ENCODE measurements at regions not wholly inside any gene's neighbourhood (a gene's known extent, or its start where the extent isn't known, plus 50 kb on each side); places are given as distances from the start of the nearest gene placed in this dataset.
"Not testable (repeated sequence)": the region's sequence is repeated elsewhere in the genome, so short reads cannot be mapped to it uniquely, and the experiment has no call there.

- DNase-seq, result no peak
- Histone ChIP-seq H3K4me3 (no peak overlapping the region), H3K27me3 (no peaks in the 10 kb centered on the region), H3K27ac (no peak overlapping the region), H3K4me1 (no peaks in the 10 kb centered on the region), H3K9me3 (no peaks in the 10 kb centered on the region), H3K36me3 (no peaks in the 10 kb centered on the region)
- intact Hi-C loops (cut with DNase I; ENCODE audit: low total_unique reads), result no loop called here
- TF ChIP-seq POLR2A (IDR thresholded peaks at IDR 0.05) (no peak), CTCF (IDR thresholded peaks at IDR 0.05) (no peak)
These were observed 114.3 kb downstream of the DCK start for GRCh38 chr4:71107726-71108125.

GRCh38 chr4:71110499-71110898, 117.0 kb downstream of the DCK start:
- intact Hi-C loops (cut with DNase I; ENCODE audit: low total_unique reads), result no loop called here
- no peaks in the 10 kb centered on the region for H3K27me3 ChIP-seq
- H3K9me3 ChIP-seq, result no peaks in the 10 kb centered on the region

GRCh38 chr4:71111133-71111532, 117.7 kb downstream of the DCK start:
- H3K27me3 ChIP-seq; H3K36me3 ChIP-seq; DNase-seq; intact Hi-C loops (cut with DNase I; ENCODE audit: low total_unique reads); H3K9me3 ChIP-seq; H3K4me1 ChIP-seq; H3K4me3 ChIP-seq; H3K27ac ChIP-seq: not testable (repeated sequence)

More at GRCh38 chr4:71110499-71110898, 117.0 kb downstream of the DCK start:
- DNase-seq, result no peak
- H3K4me3 ChIP-seq, result no peak overlapping the region
- no peak for TF ChIP-seq CTCF (IDR thresholded peaks at IDR 0.05)
- no peak for TF ChIP-seq POLR2A (IDR thresholded peaks at IDR 0.05)
- no peaks in the 10 kb centered on the region for H3K36me3 ChIP-seq
- no peak overlapping the region for H3K27ac ChIP-seq
- H3K4me1 ChIP-seq, result no peaks in the 10 kb centered on the region

GRCh38 chr4:71113294-71113693, 119.8 kb downstream of the DCK start:
- Histone ChIP-seq H3K9me3 (no peaks in the 10 kb centered on the region), H3K27ac (no peak overlapping the region), H3K4me3 (no peak overlapping the region), H3K4me1 (no peaks in the 10 kb centered on the region), H3K27me3 (no peaks in the 10 kb centered on the region), H3K36me3 (no peaks in the 10 kb centered on the region)
- DNase-seq, result no peak
- intact Hi-C loops (cut with DNase I; ENCODE audit: low total_unique reads), result no loop called here
- no peak for TF ChIP-seq POLR2A (IDR thresholded peaks at IDR 0.05)
- TF ChIP-seq CTCF (IDR thresholded peaks at IDR 0.05), result no peak

- H3K36me3 ChIP-seq, result no peaks in the 10 kb centered on the region
- H3K4me3 ChIP-seq, result no peak overlapping the region
- no peaks in the 10 kb centered on the region for H3K27me3 ChIP-seq
- no peaks in the 10 kb centered on the region for H3K4me1 ChIP-seq
- H3K9me3 ChIP-seq, result no peaks in the 10 kb centered on the region
- TF ChIP-seq CTCF (IDR thresholded peaks at IDR 0.05) (no peak), POLR2A (IDR thresholded peaks at IDR 0.05) (no peak)
- no peak for DNase-seq
- no peak overlapping the region for H3K27ac ChIP-seq
- intact Hi-C loops (cut with DNase I; ENCODE audit: low total_unique reads), result no loop called here
These were observed 127.5 kb downstream of the DCK start for GRCh38 chr4:71120831-71121524.

GRCh38 chr4:71123951-71124350, 130.5 kb downstream of the DCK start:
- intact Hi-C loops (cut with DNase I; ENCODE audit: low total_unique reads), result no loop called here
- Histone ChIP-seq H3K27me3 (no peaks in the 10 kb centered on the region), H3K4me3 (no peak overlapping the region), H3K4me1 (no peaks in the 10 kb centered on the region), H3K27ac (no peak overlapping the region), H3K36me3 (no peaks in the 10 kb centered on the region), H3K9me3 (no peaks in the 10 kb centered on the region)
- no peak for DNase-seq
- no peak for TF ChIP-seq POLR2A (IDR thresholded peaks at IDR 0.05)
- TF ChIP-seq CTCF (IDR thresholded peaks at IDR 0.05), result no peak
